HG03432 (cell line): ENCODE measurements at regions not wholly inside any gene's neighbourhood (a gene's known extent, or its start where the extent isn't known, plus 50 kb on each side); places are given as distances from the start of the nearest gene placed in this dataset.
"Not testable (repeated sequence)": the region's sequence is repeated elsewhere in the genome, so short reads cannot be mapped to it uniquely, and the experiment has no call there.

Source experiments
- ATAC-seq: cut with Tn5 transposase; IDR thresholded peaks from one replicate; pipeline ENCODE4 v1.9.1; 2021; ENCODE audit warnings: mild to moderate bottlenecking, moderate library complexity; ENCODE audit not compliant: unreplicated experiment

DNA sequence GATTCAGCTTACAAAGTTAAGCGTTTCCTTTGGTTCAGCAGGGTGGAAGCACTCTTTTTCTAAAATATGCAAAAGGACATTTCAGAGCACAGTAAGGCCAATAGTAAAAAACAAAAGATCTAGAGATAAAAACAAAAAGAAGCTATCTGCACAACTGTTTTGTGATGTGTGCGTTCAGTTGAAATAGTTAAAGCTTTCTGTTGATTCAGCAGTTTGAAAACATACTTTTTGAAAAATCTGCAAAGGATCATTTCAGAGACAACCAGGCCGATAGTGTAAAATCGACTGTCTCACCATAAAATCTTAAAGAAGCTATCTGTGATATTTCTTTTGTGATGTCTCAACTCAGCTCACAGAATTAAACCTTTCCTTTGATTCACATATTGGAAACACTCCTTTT, 300.0 kb upstream of the ALG10B start:
- ATAC-seq: no peak

DNA sequence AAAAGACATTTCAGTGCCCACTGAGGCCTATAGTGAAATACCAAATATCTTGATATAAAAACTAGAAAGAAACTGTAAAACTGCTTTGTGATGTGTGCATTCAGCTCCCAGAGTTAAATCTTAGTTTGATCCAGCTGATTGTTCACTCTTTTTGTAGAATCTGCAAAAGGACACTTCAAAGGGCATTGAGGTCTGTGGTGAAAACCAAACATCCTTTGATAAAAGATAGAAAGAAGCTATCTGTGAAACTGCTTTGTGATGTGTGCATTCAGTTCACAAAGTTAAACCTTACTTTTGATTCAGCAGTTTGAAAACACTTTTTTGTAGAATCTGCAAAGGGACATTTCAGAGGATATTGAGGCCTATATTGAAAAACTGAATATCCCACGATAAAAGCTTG, 290.7 kb upstream of the ALG10B start:
- no peak for ATAC-seq

DNA sequence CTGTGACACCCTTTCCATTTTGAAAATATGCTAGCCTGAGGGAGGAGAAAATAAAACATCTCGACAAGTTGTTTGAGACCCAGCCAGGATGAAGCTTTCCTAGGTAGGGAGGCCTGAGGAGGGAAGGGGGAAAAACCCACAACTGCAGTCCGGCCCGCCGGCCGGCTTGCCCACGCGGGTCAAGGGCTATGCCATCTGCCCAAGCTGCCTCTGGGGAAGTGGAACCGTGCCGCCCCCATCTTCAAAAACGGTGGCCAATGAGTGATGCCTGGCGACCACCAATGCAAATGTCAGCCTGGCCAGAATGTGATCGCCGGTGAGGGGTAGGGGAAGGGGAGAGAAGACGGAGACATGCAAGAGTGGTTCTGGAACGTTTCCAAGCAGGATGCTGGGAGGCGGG, 263.5 kb upstream of the ALG10B start:
- no peak for ATAC-seq

DNA sequence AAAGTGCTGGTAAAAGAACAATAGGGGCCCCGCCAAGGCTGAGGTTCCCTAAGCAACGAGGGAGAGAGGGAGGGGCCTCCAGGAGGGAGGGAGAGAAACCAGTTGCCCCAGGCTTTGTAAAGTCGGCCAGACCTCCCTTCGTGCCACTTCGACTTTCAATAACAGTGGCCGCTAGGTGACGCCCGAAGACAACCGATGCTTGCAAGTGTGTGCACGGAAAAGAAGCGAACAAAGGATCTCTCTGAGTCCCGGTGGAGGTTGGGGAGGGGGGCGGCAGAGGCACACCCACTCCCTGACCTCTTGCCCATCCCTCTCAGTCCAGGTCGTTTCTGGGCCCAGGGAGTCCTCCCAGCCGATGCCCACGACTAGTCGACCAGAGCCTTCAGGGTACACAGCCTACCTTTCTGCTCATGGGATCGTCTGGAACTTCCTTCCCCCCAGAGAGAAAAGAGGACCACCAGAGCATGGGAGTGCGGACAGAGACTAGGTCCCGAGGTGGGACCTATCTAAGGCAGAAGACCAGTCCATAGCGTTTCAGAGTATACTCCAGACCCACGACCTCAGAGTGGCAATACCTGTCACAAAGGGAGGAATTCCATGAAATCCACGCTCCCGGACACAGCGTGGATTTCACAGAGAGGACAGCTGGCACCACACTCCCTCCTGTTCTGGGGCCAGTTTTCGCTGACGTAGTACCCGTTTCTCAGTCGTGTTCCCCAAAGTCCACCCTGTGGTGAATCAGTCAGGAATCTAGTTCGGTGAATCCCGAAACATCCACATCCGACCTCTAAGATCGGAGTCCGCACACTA, 262.7 kb upstream of the ALG10B start:
- ATAC-seq: no peak

DNA sequence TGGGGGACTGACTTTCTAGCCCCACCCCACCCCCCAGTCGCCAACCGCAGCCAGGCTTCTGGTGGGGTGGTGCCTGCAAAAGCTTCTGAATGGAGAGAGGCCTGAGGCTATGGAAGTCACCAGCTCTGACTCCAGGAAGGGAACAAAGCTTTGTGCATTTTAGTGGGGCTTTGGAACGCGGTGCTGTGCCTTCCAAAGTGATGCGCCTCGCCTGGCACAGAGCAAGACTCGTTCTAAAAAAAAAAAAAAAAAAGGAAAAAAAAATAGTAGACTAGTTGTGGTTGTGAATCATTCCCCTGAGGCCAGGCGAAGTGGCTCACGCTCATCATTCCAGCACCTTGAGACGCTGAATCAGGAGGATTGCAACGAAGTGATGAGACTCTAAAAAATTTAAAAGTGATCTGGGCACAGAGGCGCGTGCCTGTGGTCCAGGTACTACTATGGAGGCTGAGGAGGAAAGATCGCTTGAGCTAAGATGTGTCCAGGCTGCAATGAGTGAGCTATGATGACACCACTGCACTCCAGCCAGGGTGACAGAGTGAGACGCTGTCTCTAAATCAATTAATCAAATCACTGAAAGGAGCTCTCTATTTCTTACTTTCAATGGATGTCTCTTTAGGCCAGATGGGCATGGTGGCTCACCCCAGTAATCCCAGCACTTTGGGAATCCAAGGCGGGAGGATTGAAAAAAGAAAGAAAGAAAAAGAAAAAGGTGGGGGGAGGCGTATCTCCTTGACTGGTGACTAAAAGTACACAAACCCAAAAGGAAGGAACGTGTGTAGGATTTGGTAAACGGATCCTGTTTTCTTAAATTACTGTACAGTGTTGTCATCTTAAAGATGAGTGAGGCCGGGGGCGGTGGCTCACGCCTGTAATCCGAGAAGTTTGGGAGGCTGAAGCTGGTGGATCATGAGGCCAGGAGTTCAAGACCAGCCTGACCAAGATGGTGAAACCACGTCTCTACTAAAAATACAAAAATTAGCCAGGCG, 259.6 kb upstream of the ALG10B start:
- no peak for ATAC-seq

DNA sequence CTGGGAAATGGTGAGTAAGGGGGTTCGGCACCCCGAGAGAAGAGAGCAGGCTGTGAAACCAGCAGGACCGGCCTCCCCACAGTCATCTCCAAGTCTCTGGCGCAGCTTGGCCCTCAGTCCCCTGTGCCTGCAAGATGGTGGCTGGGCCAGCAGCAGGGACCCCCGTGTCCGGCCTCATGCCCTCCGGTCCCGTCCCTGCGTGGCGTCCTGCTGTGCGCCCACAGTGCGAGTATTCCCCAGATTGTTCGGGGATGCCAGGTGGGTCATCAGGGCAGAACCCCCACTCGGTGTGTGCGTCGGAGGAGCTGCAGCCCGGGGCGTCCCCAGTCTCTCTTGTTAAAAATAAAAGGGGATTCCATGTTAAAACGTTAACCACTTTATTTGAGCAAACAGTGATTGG, 216.9 kb upstream of the ALG10B start:
- no peak for ATAC-seq

DNA sequence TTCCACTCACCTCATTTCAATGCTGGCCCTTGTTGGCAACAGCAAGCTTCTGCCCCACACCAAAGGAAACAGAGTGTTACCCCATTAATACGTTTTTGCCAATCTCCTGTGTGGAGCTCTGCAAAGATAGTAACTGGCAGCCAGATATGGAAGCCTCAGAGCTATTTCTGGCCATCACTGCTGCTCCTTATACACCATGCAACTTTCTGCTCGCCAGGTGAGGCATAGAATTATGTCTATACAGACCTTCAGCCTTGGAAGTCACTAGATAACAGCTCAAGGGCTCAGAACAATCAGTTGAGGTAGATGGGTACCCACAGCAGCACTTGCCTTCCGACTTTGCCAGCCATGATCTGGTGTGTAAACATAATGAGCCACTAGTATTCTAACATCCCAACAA, 214.8 kb upstream of the ALG10B start:
- no peak for ATAC-seq

DNA sequence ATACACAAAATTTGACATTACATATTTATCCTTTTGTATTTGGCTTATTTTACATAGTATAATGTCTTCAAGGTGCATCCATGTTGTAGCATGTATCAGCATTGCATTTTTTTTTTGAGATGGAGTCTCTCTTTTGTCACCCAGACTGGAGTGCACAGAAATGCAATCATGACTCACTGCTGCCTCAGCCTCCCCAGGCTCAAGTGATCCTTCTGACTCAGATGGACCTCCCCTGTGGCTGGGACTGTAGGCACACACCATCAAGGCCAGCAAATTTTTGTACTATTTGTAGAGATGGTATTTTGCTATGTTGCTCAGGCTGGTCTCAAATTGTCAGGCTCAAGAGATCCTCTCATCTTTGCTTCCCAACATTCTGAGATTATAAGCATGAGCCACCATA, 214.4 kb upstream of the ALG10B start:
- no peak for ATAC-seq

DNA sequence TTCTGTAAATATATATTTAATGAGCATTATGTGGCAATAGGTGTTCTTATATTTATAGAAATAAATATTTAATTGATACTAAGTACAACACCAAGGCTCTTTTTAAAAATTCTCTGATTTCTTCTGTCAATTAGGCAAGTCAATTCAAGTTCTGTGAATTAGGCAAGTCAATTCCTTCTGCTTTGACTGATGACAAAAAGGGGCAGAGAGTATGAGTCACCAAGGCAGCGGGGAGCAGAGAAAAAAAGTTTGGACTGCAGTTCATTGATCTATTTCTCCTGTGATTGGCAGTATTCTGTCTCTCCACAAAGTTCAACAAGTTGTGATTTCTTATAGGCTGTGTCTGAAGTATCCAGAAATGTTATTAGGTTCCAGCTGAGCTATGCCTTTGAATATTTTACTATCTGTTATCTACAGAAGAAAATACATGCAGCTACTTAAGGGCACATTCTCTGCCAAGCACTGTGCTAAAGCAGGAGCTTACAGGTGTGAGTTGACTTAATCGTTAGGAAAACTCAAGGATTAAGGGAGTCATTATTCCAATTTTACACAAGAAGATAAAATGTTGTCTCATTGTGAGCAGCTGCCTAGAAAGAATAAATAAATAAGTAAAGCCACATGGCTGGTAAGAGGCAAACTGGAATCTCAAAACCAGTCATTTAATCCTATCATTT, 206.4 kb upstream of the ALG10B start:
- no peak for ATAC-seq

DNA sequence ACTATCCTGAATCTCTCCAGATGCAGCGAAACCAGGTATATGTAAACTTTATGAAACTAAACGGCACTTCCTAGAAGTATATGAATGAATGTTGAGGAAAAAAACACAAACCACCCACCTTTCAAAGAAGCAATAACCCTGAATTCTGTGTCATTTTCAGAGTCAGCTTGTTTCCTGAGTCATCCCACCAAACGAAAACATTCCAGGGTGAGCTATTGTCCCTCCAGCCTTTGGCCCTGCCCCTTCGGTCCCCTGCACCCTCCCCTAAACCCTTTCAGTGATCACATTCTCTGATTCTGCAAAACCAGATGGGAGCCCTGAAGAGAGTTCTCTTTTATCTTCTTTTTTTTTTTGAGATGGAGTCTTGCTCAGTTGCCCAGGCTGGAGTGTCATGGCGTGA, 202.6 kb upstream of the ALG10B start:
- ATAC-seq: no peak

DNA sequence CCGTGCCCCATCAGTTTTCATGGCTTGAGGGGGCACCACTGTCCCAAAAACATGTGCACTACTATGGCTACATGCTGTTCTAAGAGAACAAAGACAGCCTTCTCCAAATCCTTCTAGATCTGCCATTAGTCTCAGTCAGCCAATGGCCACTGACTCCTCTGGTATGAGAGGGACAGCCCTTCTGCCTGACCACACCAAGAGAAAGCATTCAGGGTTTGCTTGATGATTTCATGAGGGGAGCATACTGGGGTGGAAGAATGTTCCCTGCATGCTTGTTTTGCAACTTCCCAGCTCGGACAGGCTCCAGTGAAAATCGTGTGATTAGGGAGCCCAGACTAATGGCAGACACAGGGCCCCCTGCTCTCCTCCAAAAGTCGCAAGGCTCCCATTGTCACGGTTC, 199.6 kb upstream of the ALG10B start:
- ATAC-seq: no peak

DNA sequence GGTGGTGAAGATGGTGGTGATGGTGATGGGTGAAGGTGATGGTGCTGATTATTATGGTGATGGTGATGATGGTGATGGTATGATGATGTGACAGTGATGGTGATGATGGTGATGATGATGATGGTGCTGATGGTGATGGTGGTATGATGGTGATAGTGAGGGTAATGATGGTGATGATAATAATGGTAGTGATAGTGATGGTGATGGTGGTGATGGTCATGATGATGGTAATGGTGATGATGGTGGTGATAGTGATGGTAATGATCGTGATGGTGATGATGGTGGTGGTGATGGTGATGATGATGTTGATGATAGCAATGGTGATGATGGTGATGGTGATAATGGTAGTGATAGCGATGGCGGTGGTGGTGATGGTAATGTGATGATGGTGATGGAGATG, 197.9 kb upstream of the ALG10B start:
- ATAC-seq: no peak

DNA sequence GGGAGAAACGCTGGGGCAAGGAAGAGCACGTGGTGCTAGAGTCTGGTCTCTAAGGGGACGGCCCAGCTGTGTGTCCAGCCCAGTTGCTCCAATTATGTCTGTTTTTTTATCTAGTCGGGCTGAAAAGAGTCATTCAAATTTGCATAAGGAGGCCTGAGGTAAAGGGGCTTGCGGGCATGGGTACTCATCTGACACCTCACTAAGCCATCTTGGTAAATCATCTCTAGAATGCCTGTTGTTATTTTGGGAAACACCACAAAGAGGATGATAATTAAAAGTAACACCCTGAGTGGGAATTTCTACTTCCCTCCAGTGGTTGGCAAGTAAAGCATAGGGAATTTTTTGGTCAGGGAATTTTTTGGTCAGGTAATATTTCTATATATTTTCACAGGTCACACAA, 196.1 kb upstream of the ALG10B start:
- ATAC-seq: no peak

DNA sequence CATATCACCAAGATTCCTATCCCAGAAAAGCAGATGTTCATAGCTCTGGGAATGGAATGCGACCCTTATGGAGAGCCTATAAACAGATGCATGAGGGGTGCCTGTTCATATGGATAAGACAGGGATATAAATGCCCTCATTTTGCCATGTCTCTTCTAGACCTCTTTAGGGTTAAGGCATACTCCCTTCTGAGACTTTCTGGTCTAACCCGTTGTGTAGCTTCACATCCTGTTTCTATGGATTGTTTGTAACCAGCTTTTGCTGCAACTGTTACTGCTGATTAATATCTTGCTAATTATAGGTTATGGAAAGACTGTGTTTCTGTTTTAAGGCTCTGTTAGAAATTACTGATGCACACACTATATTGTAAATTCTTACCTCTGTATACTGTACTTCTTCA, 193.5 kb upstream of the ALG10B start:
- not testable (repeated sequence) for ATAC-seq

DNA sequence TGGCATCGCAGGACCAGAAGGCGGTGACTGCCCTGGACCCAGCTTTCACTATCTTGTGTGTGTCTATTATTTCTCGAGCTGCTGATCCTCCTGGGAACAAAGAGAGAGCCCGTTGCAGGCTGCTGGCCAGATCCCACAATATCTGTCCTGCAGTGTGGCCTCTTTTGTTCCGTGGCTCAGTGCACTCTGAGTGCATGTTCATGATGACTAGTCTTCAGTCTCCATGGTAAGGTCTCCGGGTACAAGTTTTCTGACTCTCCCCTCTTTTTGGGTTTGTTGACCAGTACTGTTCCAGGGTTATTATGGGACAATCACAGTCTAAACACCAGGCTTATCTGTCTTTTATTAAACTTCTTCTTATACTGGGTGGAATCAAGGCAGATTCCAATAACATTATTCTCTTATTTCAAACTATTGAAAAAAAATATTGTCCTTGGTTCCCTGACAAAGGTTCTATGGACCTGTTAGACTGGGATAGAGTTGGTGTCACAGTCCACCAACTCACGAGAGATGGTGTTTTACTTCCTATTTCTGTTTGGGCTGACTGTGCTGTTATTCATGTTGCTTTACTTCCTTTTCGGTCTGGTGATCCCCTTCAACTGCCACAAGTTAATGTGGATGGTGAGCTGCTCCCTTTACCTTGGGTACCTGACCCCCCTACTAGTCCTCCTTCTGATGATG, 192.9 kb upstream of the ALG10B start:
- ATAC-seq: no peak

DNA sequence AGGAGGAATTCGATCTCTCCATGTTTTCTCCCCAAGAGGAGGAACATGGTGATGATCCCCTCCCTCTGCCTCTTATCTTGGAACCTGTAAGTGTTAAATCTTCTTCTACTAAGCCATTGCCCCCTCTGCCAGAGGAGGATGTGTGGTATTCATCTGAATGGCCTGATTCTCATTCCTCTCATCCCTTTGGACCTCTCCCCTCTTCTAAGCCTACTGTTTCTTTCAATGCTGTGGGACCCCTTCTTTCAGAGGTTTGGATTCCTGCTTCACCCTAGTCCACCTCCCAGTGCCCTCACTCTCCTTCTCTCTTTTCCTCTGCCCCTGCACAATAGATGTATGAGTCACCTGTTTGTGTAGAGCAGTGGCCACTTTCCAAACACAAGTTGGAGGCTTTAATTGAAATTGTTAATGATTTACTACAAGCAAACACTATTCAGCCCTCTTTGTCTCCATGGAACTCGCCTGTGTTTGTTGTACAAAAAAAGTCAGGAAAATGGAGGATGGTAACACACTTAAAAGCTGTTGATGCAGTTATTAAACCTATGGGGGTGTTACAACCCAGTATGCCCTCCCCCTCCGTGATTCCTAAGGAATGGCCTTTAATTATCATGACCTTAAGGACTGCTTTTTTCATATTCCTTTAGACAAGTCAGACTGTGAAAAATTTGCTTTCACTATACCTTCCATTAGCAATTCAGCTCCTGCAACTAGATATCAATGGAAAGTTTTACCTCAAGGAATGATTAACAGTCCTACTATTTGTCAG, 192.1 kb upstream of the ALG10B start:
- no peak for ATAC-seq

DNA sequence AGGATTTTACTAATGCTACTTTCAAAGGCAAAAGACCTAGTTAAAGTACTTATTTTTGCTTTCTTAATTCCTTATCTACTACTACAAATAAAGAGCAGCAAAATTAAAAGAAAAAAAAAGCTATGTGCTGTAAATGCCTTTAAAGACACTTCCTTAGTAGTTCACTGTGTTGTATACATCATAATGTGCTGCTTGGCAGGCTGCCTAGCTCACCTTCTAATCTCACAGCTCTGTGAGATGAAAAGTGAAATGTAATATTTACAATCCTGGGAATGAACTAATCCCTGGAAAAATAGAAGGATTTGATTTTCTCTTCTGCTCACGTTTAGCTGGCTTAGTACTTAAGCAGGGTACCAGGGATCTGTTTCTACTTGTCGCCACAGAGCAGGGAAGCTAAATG, 184.4 kb upstream of the ALG10B start:
- no peak for ATAC-seq

DNA sequence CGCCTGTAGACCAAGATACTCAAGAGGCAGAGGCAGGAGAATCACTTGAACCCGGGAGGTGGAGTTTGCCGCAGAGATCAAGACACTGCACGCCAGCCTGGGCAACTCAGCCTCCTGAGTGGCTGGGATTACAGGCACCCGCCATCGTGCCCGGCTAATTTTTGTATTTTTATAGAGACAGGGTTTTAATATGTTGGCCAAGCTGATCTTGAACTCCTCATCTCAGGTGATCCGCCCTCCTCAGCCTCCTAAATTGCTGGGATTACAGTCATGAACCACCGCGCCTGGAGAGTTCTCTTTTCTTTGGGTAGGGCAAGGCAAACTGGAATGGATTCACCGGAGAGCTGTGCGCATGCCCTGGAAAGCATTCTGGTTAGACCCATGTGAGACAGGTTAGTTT, 179.3 kb upstream of the ALG10B start:
- ATAC-seq: no peak

DNA sequence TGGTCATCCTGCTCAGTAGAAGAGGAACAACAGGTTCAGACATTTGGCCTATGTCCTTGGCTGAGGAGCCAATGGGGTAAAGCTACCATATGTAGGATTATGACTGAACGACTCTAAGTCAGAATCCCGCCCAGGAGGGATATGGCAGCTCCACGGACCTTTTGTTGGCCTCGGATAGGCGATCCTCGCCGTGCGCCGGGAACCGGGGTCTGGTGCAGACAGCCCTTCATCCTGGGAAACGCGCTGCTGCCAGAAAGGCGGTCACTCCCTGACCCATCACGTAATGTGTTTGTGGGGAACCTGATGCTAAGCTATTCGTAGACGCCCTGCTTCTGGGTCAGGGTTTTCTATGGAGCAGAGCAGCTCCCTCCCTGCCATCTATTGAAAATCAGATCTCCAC, 178.9 kb upstream of the ALG10B start:
- no peak for ATAC-seq
